ENCODE measurements at regions not wholly inside any gene's neighbourhood (a gene's known extent, or its start where the extent isn't known, plus 50 kb on each side); places are given as distances from the start of the nearest gene placed in this dataset.
A peak's percentile ranks its signal among the peaks of the same experiment; 100 is the strongest.

GRCh38 chr2:43171789-43172188, 54.6 kb downstream of the ZFP36L2 start:
- peak; percentile 82 for DNase-seq (ENCODE audit: insufficient read length, low spot score, missing footprints)

DNA sequence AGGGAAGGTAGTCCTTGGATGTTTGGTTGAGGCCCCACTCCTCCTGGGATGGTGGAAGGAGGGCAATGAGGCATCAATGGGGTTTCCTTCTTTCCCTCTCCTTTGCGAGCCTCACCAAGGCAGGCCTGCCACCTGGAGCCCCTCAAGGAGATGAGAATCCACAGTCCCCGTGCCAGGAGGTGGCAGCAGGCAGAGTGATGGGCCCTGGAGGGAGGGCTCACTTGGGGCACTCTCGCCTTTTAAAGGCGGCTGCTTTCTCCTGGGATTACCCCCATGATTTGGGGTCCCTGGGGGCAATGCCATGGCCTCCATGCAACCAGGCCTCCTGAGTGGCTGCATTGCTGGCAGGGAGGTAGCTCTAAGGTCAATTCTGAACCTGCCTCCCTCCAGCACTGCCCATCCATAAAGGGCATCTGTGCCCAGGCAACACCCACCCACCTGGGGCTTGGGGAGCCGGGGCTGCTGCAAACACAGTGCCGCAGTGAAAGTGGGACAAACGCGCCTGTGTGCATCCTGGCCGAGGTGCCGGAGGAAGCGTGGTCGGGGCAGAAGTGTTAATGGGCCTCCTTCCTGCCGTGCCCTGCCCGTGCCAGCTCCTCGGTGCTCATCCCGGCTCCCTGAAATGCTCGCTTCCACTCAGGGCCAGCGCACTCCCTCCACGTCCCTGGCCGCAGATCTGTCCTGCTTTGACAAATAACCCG, 55.9 kb downstream of the ZFP36L2 start:
- Histone ChIP-seq H3K27me3 (ENCODE audit: insufficient read depth, low read length) (no peaks in the 10 kb centered on the region), H3K4me2 (ENCODE audit: insufficient read depth, low read length) (no peak overlapping the region), H2AFZ (ENCODE audit: low read length) (no peak overlapping the region), H3K4me3 (ENCODE audit: insufficient read depth, low read length) (no peak overlapping the region), H4K20me1 (ENCODE audit: insufficient read depth, low read length) (no peaks in the 10 kb centered on the region), H3K9me3 (ENCODE audit: low read depth, low read length) (peaks cover 6% of the 10 kb centered on the region), H3K36me3 (ENCODE audit: insufficient read depth, low read length) (no peaks in the 10 kb centered on the region), H3K79me2 (ENCODE audit: insufficient read depth, low read length) (no peaks in the 10 kb centered on the region), H3K4me1 (ENCODE audit: insufficient read depth, low read length) (peaks cover 14% of the 10 kb centered on the region), H3K27ac (ENCODE audit: low read depth, low read length) (no peak overlapping the region)
- TF ChIP-seq CTCF (IDR thresholded peaks at IDR 0.05; ENCODE audit: extremely low read depth, low read depth, low read length): no peak
- DNase-seq (ENCODE audit: insufficient read length, low spot score, missing footprints): peak; percentile 46

More at GRCh38 chr2:43171789-43172188, 54.6 kb downstream of the ZFP36L2 start:
- Histone ChIP-seq H2AFZ (ENCODE audit: low read length) (no peak overlapping the region), H3K36me3 (ENCODE audit: insufficient read depth, low read length) (no peaks in the 10 kb centered on the region), H3K9me3 (ENCODE audit: low read depth, low read length) (peaks cover 10% of the 10 kb centered on the region), H3K4me2 (ENCODE audit: insufficient read depth, low read length) (no peak overlapping the region), H4K20me1 (ENCODE audit: insufficient read depth, low read length) (no peaks in the 10 kb centered on the region), H3K79me2 (ENCODE audit: insufficient read depth, low read length) (no peaks in the 10 kb centered on the region), H3K27me3 (ENCODE audit: insufficient read depth, low read length) (no peaks in the 10 kb centered on the region), H3K4me1 (ENCODE audit: insufficient read depth, low read length) (peaks cover 14% of the 10 kb centered on the region), H3K27ac (ENCODE audit: low read depth, low read length) (no peak overlapping the region), H3K4me3 (ENCODE audit: insufficient read depth, low read length) (no peak overlapping the region)
- TF ChIP-seq CTCF (IDR thresholded peaks at IDR 0.05; ENCODE audit: extremely low read depth, low read depth, low read length): no peak

DNA sequence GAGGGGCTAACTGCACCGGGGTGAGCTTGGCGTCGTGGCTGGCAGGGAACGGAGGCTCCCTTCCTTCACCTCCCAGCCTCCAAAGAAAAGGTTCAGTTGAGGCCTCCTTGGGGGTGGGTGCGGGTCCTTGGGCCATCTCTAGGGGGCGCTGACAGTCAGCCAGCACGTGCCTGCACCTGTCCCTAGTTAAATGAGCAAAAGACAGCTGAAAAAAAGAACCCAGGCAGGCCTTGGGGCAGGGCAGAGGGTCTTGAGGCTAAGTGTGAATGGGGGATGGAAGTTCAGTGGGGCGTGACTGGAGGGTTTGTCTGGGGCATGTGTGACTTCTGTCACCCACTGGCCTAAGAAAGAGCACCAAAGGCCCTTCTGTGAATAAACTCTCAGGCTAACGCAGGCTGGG, 56.4 kb downstream of the ZFP36L2 start:
- Histone ChIP-seq H3K4me1 (ENCODE audit: insufficient read depth, low read length) (peaks cover 14% of the 10 kb centered on the region), H4K20me1 (ENCODE audit: insufficient read depth, low read length) (no peaks in the 10 kb centered on the region), H3K79me2 (ENCODE audit: insufficient read depth, low read length) (no peaks in the 10 kb centered on the region), H2AFZ (ENCODE audit: low read length) (no peak overlapping the region), H3K36me3 (ENCODE audit: insufficient read depth, low read length) (no peaks in the 10 kb centered on the region), H3K4me3 (ENCODE audit: insufficient read depth, low read length) (no peak overlapping the region), H3K4me2 (ENCODE audit: insufficient read depth, low read length) (no peak overlapping the region), H3K27ac (ENCODE audit: low read depth, low read length) (no peak overlapping the region), H3K9me3 (ENCODE audit: low read depth, low read length) (peaks cover 3% of the 10 kb centered on the region), H3K27me3 (ENCODE audit: insufficient read depth, low read length) (no peaks in the 10 kb centered on the region)
- TF ChIP-seq CTCF (IDR thresholded peaks at IDR 0.05; ENCODE audit: extremely low read depth, low read depth, low read length): peak; percentile 56
- DNase-seq (ENCODE audit: insufficient read length, low spot score, missing footprints): peak; percentile 59

DNA sequence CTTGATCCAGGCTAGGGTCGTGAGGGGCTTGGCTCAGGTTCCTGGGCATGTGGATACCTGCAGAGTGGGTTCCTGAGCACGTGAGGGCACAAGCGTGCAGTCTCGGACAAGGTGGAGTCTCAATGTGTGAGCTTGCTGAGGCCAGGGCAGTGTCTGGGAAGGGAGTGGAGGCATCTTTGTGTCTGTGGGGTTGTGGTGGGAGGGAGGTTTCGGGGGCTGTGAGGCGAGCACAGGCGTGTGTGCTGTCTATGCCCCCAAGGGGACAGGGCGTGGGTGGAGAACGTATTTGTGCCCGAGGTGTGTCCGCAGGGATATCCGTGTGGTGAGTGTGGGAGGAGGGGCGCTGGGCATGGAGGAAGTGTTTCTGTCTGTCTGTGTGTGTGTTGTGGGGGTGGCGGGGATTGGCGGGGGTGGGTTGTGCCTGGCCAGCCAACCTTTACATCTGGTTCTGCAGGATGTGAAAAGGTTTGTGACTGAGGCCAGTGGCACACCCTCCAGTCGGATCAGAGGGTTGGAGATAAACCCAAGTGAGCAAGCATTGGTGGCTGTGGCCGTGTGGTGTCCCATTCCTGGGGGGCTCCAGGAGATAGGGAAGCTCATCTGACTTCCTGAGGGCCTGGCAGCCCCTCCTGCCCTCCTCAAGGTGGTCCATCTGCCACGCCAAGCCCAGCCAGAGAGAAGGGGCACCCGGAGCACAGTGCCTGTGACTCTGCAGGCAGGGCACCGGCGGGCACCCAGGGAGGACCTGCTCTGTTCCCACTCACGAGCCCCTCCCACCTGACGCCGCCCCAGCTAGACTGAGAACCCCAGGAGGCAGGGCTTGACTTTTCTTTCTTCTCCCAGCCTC, 57.1 kb downstream of the ZFP36L2 start:
- peaks cover 14% of the 10 kb centered on the region for H3K4me1 ChIP-seq (ENCODE audit: insufficient read depth, low read length)
- H2AFZ ChIP-seq (ENCODE audit: low read length): no peak overlapping the region
- no peaks in the 10 kb centered on the region for H3K9me3 ChIP-seq (ENCODE audit: low read depth, low read length)
- H3K4me2 ChIP-seq (ENCODE audit: insufficient read depth, low read length): peak overlapping the region; percentile 42
- peak; percentile 79 for DNase-seq (ENCODE audit: insufficient read length, low spot score, missing footprints)
- no peak overlapping the region for H3K4me3 ChIP-seq (ENCODE audit: insufficient read depth, low read length)
- no peak overlapping the region for H3K27ac ChIP-seq (ENCODE audit: low read depth, low read length)
- H3K27me3 ChIP-seq (ENCODE audit: insufficient read depth, low read length): no peaks in the 10 kb centered on the region
- H3K36me3 ChIP-seq (ENCODE audit: insufficient read depth, low read length): no peaks in the 10 kb centered on the region
- TF ChIP-seq CTCF (IDR thresholded peaks at IDR 0.05; ENCODE audit: extremely low read depth, low read depth, low read length): no peak
- no peaks in the 10 kb centered on the region for H4K20me1 ChIP-seq (ENCODE audit: insufficient read depth, low read length)
- H3K79me2 ChIP-seq (ENCODE audit: insufficient read depth, low read length): no peaks in the 10 kb centered on the region

All from osteoblast (primary cell).